Activated CD4-positive, alpha-beta T cell treated with anti-CD3 and anti-CD28 coated beads, Interleukin-2, amount 10 ng/mL, durations not matched to agents 7 days and 5 days (primary cell): ENCODE measurements at regions not wholly inside any gene's neighbourhood (a gene's known extent, or its start where the extent isn't known, plus 50 kb on each side); places are given as distances from the start of the nearest gene placed in this dataset.

Experiments
- CTCF ChIA-PET: fragments of 350-600 bp; sonication (Branson Sonifier 250); formaldehyde crosslinking; loops from one replicate; lab custom pipeline; 2021; ENCODE audit warnings: antibody characterized with exemption; lab: Charles Lee
- POLR2A ChIA-PET: fragments of 350-600 bp; sonication (Branson Sonifier 250); formaldehyde crosslinking; loops from one replicate; lab custom pipeline; 2021; ENCODE audit warnings: antibody characterized with exemption; lab: Charles Lee
- DNase-seq: peaks from one replicate; pipeline ENCODE4 v3.0.0-alpha.2; 2020
- H3K27ac Mint-ChIP-seq: one replicate; pipeline ENCODE4 v1.8.0; 2021; ENCODE audit warnings: mild to moderate bottlenecking, moderate library complexity, mixed read lengths
- H3K27me3 Mint-ChIP-seq: one replicate; pipeline ENCODE4 v1.8.0; 2021; ENCODE audit warnings: mixed read lengths
- H3K36me3 Mint-ChIP-seq: one replicate; pipeline ENCODE4 v1.8.0; 2021; ENCODE audit warnings: low read depth, mixed read lengths
- H3K4me1 Mint-ChIP-seq: one replicate; pipeline ENCODE4 v1.8.0; 2021; ENCODE audit warnings: mixed read lengths
- H3K4me3 Mint-ChIP-seq: one replicate; pipeline ENCODE4 v1.8.0; 2021; ENCODE audit warnings: mild to moderate bottlenecking, moderate library complexity, mixed read lengths
- H3K9me3 Mint-ChIP-seq: one replicate; pipeline ENCODE4 v1.8.0; 2021; ENCODE audit warnings: mixed read lengths

DNA sequence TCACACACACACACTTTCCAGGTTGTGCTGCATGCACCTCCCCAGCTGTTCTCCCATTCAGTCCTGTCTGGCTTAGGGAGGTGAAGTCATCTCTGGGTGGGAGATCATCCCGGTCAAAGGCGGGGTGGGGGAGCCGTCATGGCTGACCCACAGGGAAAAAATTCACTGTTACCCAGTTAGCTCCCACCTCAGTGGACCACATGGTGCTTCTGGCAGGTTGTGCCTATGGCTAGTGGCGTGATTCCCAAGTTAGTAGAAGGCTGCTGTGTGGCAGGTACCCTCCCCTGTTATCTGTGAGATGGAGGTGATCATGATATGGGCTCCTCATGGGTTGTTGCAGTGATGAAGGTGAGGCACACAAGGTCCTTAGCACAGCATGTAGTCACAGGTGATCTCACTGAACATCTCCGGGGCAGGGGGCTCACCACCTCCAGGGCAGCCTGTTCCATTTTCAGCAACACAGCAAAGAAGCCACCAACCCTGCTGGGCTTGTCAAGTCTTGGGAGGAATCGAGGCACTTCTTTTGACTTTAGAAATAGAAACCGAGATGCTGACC, 154.9 kb upstream of the CCND2 start:
- peak overlapping the region; percentile 58 for H3K4me3 Mint-ChIP-seq
- H3K4me1 Mint-ChIP-seq: peaks cover 66% of the 10 kb centered on the region
- no peak for DNase-seq
- H3K9me3 Mint-ChIP-seq: no peaks in the 10 kb centered on the region
- H3K27me3 Mint-ChIP-seq: no peaks in the 10 kb centered on the region
- ChIA-PET POLR2A (interaction anchor here (1.8 kb wide), 1 partner anchor 153 kb away, joined by 4 read pairs; no protein-coding TSS in a partner anchor), CTCF (interaction anchor here (1.6 to 2.4 kb wide), 5 partner anchors 11 to 103 kb away, joined by 3 to 11 read pairs (median 5); no protein-coding TSS in a partner anchor)
- no peaks in the 10 kb centered on the region for H3K36me3 Mint-ChIP-seq
- H3K27ac Mint-ChIP-seq: peak overlapping the region; percentile 90

DNA sequence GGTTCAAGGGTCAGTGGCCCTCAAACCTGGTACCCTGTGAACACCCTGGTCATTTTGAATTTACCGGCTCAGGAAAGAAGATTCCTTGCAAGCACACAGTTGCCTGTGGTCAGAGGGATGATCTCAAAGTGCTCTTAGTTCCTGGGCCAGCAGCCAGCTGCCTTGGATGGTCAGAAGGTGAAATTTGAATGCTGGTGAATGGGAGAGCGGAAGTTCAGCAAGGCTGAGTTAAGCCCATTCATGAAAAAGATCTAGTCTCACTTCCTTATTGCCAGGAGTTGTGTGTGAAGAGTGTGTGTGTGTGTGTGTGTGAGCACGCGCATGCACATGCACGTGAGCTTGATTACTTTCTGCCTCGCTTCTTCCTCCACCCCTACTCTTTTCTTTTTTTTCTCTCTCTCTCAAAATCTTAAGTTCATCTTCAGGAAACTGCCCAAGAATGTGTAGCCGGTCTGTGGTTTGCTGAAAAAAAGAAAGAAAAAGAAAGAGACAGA, 155.5 kb upstream of the CCND2 start:
- DNase-seq: peak; percentile 28
- POLR2A ChIA-PET: interaction anchor here (0.7 kb wide), 1 partner anchor 159 kb away, joined by 3 read pairs; no protein-coding TSS in a partner anchor
- Mint-ChIP-seq H3K4me3 (peak overlapping the region; percentile 58), H3K27ac (peak overlapping the region; percentile 90), H3K36me3 (no peaks in the 10 kb centered on the region), H3K27me3 (no peaks in the 10 kb centered on the region), H3K4me1 (peaks cover 67% of the 10 kb centered on the region), H3K9me3 (no peaks in the 10 kb centered on the region)
- CTCF ChIA-PET: interaction anchor here (0.8 to 2.7 kb wide), 10 partner anchors 8 to 159 kb away, joined by 3 to 22 read pairs (median 4); no protein-coding TSS in a partner anchor

DNA sequence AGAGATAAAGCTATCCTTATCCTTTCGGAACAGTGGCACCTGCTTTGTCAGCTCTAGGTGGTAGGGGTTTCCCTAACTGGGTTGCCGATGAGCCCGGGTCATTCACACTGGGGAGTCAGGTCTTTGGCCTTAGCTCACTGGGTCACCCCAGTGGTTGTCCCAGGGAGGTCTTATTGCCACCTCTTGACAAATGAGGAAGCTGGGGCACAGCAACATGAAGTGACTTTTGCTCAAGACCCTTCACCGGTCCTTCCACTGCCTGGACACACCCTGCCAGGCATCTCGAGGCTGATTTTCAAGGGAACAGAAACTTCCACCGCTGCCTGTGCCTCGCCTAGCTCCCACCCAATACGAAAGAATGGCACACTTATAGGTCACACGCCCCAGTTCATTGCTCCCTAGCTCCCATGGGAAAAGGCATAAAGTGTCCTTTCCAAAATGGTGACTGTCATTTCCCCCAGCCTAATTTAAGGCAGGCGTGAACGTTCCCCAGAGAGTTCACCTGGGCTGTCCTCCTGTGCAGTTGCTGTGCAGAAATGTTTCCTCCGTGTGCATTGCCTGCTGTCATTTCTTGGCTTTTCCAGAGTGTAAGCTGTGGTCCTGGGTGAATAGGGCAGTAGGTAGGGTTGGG, 156.1 kb upstream of the CCND2 start:
- CTCF ChIA-PET: interaction anchor here (0.8 to 2.7 kb wide), 11 partner anchors 9 to 160 kb away, joined by 3 to 22 read pairs (median 4); no protein-coding TSS in a partner anchor
- no peaks in the 10 kb centered on the region for H3K9me3 Mint-ChIP-seq
- H3K27me3 Mint-ChIP-seq: no peaks in the 10 kb centered on the region
- H3K4me3 Mint-ChIP-seq: peak overlapping the region; percentile 58
- POLR2A ChIA-PET: interaction anchor here (0.7 kb wide), 1 partner anchor 160 kb away, joined by 3 read pairs; no protein-coding TSS in a partner anchor
- H3K27ac Mint-ChIP-seq: peak overlapping the region; percentile 90
- no peaks in the 10 kb centered on the region for H3K36me3 Mint-ChIP-seq
- DNase-seq: no peak
- peaks cover 70% of the 10 kb centered on the region for H3K4me1 Mint-ChIP-seq

DNA sequence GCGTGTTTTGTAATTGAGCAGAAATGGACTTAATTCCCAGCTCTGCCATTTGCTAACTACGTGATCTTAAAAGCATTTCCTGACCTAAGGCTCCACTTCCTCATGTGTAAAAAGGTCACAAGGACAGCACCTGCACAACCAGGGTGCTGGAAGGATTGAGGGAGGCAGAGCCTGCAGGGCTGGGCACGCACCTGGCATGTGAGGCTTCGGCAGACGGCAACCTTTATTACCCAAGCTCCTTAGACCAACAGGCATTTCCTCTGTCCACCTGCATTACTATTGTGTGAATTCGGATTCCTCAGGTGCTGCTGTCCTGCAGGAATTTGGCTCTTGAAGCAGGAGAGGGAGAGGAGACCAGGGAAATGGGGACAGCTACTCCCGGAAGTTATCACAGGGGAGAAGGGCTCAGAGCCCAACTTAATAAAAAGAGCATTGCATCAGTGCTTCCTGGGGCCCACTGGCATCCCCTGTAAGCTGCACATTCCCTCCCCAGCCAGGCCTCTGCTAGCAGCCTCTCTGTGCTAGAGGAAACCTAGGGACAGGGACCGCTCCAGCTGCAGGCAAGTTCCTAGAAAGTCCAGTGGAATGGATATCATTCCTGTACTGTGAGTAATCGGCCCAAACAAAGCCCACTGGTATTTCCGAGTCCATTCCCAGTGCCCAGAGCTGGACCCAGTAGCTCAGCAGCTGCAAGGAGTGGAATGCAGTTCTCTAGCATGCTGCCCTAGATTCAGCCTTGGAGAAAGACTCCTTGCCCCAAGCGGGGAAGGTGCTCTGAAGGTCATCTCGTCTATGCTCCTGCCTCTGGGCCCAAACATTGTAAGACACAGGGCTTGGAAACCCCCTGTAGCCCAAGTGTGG, 157.1 kb upstream of the CCND2 start:
- no peak for DNase-seq
- Mint-ChIP-seq H3K4me1 (peaks cover 79% of the 10 kb centered on the region), H3K27me3 (peaks cover 3% of the 10 kb centered on the region), H3K27ac (peak overlapping the region; percentile 31), H3K4me3 (no peak overlapping the region), H3K36me3 (peaks cover 3% of the 10 kb centered on the region), H3K9me3 (no peaks in the 10 kb centered on the region)
- POLR2A ChIA-PET: no interaction called here
- CTCF ChIA-PET: interaction anchor here (1.0 to 2.7 kb wide), 7 partner anchors 9 to 161 kb away, joined by 3 to 22 read pairs (median 5); no protein-coding TSS in a partner anchor

GRCh38 chr12:4115570-4115969, 158.0 kb upstream of the CCND2 start:
- Mint-ChIP-seq H3K4me1 (peaks cover 82% of the 10 kb centered on the region), H3K36me3 (peaks cover 3% of the 10 kb centered on the region), H3K4me3 (peak overlapping the region; percentile 17), H3K27ac (peak overlapping the region; percentile 79), H3K9me3 (no peaks in the 10 kb centered on the region), H3K27me3 (peaks cover 5% of the 10 kb centered on the region)
- POLR2A ChIA-PET: no interaction called here
- CTCF ChIA-PET: interaction anchor here (0.8 to 2.7 kb wide), 3 partner anchors 8 to 162 kb away, joined by 3 to 16 read pairs (median 6); no protein-coding TSS in a partner anchor
- no peak for DNase-seq

- Mint-ChIP-seq H3K27me3 (peaks cover 5% of the 10 kb centered on the region), H3K27ac (no peak overlapping the region), H3K4me3 (no peak overlapping the region), H3K36me3 (peaks cover 3% of the 10 kb centered on the region), H3K9me3 (no peaks in the 10 kb centered on the region), H3K4me1 (peaks cover 81% of the 10 kb centered on the region)
- ChIA-PET POLR2A (no interaction called here), CTCF (interaction anchor here (0.8 to 1.4 kb wide), 3 partner anchors 9 to 162 kb away, joined by 3 to 6 read pairs (median 3); no protein-coding TSS in a partner anchor)
- no peak for DNase-seq
These were observed 158.6 kb upstream of the CCND2 start for GRCh38 chr12:4114986-4115385.

DNA sequence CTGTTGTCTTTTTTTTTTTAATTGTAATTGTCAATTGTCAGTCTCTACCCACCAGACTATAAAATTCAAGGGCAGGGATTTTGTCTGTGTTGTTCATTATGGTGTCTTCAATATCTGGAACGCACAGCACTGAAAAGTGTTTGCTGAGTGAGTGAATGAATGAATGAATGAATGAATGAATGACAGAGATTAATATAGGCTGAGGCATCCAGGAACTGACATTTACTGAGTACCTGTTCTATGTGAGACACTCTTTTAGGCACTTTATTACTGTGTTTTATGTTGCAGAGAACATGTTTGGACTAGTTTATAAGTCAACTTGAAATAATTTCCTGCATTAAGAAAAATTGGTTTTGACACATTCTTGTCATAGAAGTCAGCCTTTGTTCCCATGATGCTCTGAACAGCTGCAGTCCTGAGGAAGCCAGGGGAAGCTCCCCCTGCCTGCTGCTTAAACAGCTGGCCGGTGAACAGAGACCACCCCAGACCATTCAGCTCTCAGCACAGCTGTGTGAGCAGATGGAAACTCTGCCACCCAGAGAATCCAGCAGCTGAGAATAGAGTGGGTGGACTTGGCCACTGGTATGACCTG, 160.7 kb upstream of the CCND2 start:
- ChIA-PET POLR2A (no interaction called here), CTCF (interaction anchor here (0.7 to 1.2 kb wide), 4 partner anchors 30 to 218 kb away, joined by 3 to 5 read pairs (median 3); no protein-coding TSS in a partner anchor)
- Mint-ChIP-seq H3K9me3 (no peaks in the 10 kb centered on the region), H3K27me3 (peaks cover 5% of the 10 kb centered on the region), H3K4me3 (no peak overlapping the region), H3K36me3 (peaks cover 3% of the 10 kb centered on the region), H3K27ac (peak overlapping the region; percentile 32), H3K4me1 (peaks cover 78% of the 10 kb centered on the region)
- no peak for DNase-seq

DNA sequence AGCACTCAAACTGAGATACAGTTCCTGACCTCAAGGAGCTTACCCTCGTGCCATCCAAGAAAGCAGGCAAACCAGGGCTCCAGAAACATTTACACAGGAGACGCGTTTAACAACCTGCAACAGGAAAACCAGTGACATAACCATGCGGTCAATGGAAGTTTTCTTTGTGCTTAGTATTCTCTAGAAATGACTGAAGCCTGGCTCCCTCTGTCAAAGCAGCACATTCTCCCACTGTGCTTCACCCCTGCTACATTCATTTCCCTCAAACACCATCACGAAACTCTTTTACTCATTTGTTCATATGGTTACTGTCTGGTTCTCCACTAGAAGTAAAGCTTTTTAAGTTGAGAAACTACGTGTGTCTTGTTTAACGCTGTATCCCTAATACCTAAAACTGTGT, 161.3 kb upstream of the CCND2 start:
- Mint-ChIP-seq H3K4me3 (no peak overlapping the region), H3K27ac (no peak overlapping the region), H3K27me3 (peaks cover 5% of the 10 kb centered on the region), H3K9me3 (no peaks in the 10 kb centered on the region), H3K4me1 (peaks cover 77% of the 10 kb centered on the region), H3K36me3 (peaks cover 3% of the 10 kb centered on the region)
- CTCF ChIA-PET: interaction anchor here (0.6 to 1.0 kb wide), 3 partner anchors 157 to 669 kb away, joined by 3 to 4 read pairs (median 3); no protein-coding TSS in a partner anchor
- POLR2A ChIA-PET: no interaction called here
- no peak for DNase-seq

GRCh38 chr12:4111010-4111409, 162.6 kb upstream of the CCND2 start:
- CTCF ChIA-PET: interaction anchor here (0.6 to 1.8 kb wide), 9 partner anchors 12 to 190 kb away, joined by 3 to 7 read pairs (median 4); no protein-coding TSS in a partner anchor
- H3K4me1 Mint-ChIP-seq: peaks cover 78% of the 10 kb centered on the region
- H3K4me3 Mint-ChIP-seq: no peak overlapping the region
- DNase-seq: no peak
- peaks cover 3% of the 10 kb centered on the region for H3K36me3 Mint-ChIP-seq
- H3K27ac Mint-ChIP-seq: no peak overlapping the region
- H3K27me3 Mint-ChIP-seq: peaks cover 5% of the 10 kb centered on the region
- POLR2A ChIA-PET: interaction anchor here (0.6 kb wide), 1 partner anchor 168 kb away, joined by 3 read pairs; no protein-coding TSS in a partner anchor
- no peaks in the 10 kb centered on the region for H3K9me3 Mint-ChIP-seq

DNA sequence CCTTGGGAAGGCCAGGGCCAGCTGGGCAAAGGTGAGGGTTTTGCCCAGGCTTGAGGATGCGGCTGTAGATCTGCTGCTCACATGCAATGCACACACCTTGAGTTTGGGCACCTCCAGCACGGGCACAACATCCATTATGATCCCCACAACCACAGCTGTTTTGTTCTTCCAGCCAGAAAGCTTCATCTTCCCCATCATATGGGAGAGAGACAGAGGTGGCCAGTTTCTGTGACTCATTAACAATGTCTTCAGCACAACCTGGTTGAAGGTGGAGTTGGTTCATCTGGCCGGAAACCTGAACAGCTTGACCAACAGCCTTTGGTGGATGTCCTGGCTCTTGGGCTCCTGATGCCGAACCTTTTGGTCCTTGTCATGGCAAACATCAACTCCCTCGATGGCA, 163.7 kb upstream of the CCND2 start:
- POLR2A ChIA-PET: interaction anchor here (0.6 kb wide), 1 partner anchor 159 kb away, joined by 3 read pairs; no protein-coding TSS in a partner anchor
- no peaks in the 10 kb centered on the region for H3K9me3 Mint-ChIP-seq
- no peak for DNase-seq

GRCh38 chr12:4108803-4109345, 164.7 kb upstream of the CCND2 start:
- POLR2A ChIA-PET: interaction anchor here (0.5 to 0.6 kb wide), 2 partner anchors 73 to 175 kb away, joined by 3 to 7 read pairs; no protein-coding TSS in a partner anchor
- Mint-ChIP-seq H3K4me3 (no peak overlapping the region), H3K36me3 (peaks cover 3% of the 10 kb centered on the region), H3K27me3 (peaks cover 5% of the 10 kb centered on the region), H3K27ac (peak overlapping the region; percentile 59), H3K4me1 (peaks cover 68% of the 10 kb centered on the region), H3K9me3 (no peaks in the 10 kb centered on the region)
- CTCF ChIA-PET: interaction anchor here (1.2 to 2.7 kb wide), 5 partner anchors 12 to 167 kb away, joined by 3 to 56 read pairs (median 5); partner anchors contain the start of gene CCND2
- DNase-seq: no peak

More for the DNA sequence above, 163.7 kb upstream of the CCND2 start:
- H3K36me3 Mint-ChIP-seq: peaks cover 3% of the 10 kb centered on the region
- no peak overlapping the region for H3K27ac Mint-ChIP-seq
- CTCF ChIA-PET: interaction anchor here (0.8 to 1.8 kb wide), 4 partner anchors 24 to 167 kb away, joined by 3 to 7 read pairs (median 4); partner anchors contain the start of gene CCND2
- no peak overlapping the region for H3K4me3 Mint-ChIP-seq
- peaks cover 70% of the 10 kb centered on the region for H3K4me1 Mint-ChIP-seq
- H3K27me3 Mint-ChIP-seq: peaks cover 5% of the 10 kb centered on the region
